ENCODE measurements at regions not wholly inside any gene's neighbourhood (a gene's known extent, or its start where the extent isn't known, plus 50 kb on each side); places are given as distances from the start of the nearest gene placed in this dataset.

DNA sequence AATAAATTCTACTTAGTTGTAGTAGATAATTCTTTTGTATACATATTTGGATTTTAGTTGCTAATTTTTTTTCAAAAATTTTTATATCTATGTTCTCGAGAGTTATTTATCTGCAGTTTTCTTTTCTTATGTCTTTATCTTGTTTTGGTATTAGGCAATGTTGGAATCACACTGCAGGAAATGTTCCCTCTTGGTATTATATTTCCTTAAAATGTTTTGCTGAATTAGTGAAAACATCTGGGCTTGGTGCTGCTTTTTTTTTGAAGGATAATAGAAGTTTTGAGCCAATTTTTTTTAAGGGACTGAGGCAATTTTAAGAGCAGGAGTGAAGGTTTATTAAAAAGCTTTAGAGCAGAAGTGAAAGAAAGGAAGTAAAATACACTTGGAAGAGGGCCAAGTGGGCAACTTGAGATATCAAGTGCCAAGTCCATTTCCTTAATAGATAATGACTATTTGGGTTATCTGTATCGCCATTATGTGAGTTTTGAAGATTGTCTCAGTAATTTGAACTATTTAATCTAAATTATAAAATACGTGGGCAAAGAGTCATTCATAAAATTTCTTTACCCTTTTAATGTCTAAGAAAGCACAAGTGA is 1390.1 kb upstream of the CDH8 start:
- H3K4me1 ChIP-seq (ENCODE audit: control insufficient read depth, low read length) = no peaks in the 10 kb centered on the region
- no peaks in the 10 kb centered on the region for H3K9me2 ChIP-seq (replicated peaks; ENCODE audit: control insufficient read depth, low read length)
- no peaks in the 10 kb centered on the region for H3K36me3 ChIP-seq (ENCODE audit: control insufficient read depth, low read length)
- H3K4me3 ChIP-seq (ENCODE audit: low read length) = no peak overlapping the region
- no peaks in the 10 kb centered on the region for H3K27me3 ChIP-seq (ENCODE audit: control insufficient read depth, low read length)
- no peaks in the 10 kb centered on the region for H3K9me3 ChIP-seq (ENCODE audit: control insufficient read depth, insufficient read depth, low read length)
- no peaks in the 10 kb centered on the region for H3F3A ChIP-seq (ENCODE audit: control insufficient read depth, insufficient read depth)
- H3K79me2 ChIP-seq (ENCODE audit: control insufficient read depth, low read length) = no peaks in the 10 kb centered on the region
- no peaks in the 10 kb centered on the region for H4K20me1 ChIP-seq (ENCODE audit: control insufficient read depth, insufficient read depth, low read depth, low read length)
- no peak overlapping the region for H3K27ac ChIP-seq (ENCODE audit: low read depth, low read length)
- H3K4me2 ChIP-seq (ENCODE audit: low read length) = no peak overlapping the region
- TF ChIP-seq EZH2phosphoT487 (IDR thresholded peaks at IDR 0.05; ENCODE audit: borderline replicate concordance, low read length) = no peak
- no peak for TF ChIP-seq CTCF (IDR thresholded peaks at IDR 0.05; ENCODE audit: low read depth, low read length, poor library complexity, severe bottlenecking)

- no peaks in the 10 kb centered on the region for H3K9me3 ChIP-seq (ENCODE audit: control insufficient read depth, insufficient read depth, low read length)
- no peaks in the 10 kb centered on the region for H3K4me1 ChIP-seq (ENCODE audit: control insufficient read depth, low read length)
- no peaks in the 10 kb centered on the region for H3K9me2 ChIP-seq (replicated peaks; ENCODE audit: control insufficient read depth, low read length)
- no peak overlapping the region for H3K4me3 ChIP-seq (ENCODE audit: low read length)
- TF ChIP-seq CTCF (IDR thresholded peaks at IDR 0.05; ENCODE audit: low read depth, low read length, poor library complexity, severe bottlenecking) (no peak), EZH2phosphoT487 (IDR thresholded peaks at IDR 0.05; ENCODE audit: borderline replicate concordance, low read length) (no peak)
- no peak overlapping the region for H3K4me2 ChIP-seq (ENCODE audit: low read length)
- no peaks in the 10 kb centered on the region for H3K36me3 ChIP-seq (ENCODE audit: control insufficient read depth, low read length)
- H4K20me1 ChIP-seq (ENCODE audit: control insufficient read depth, insufficient read depth, low read depth, low read length) = no peaks in the 10 kb centered on the region
- H3K27me3 ChIP-seq (ENCODE audit: control insufficient read depth, low read length) = no peaks in the 10 kb centered on the region
- no peaks in the 10 kb centered on the region for H3F3A ChIP-seq (ENCODE audit: control insufficient read depth, insufficient read depth)
- H3K79me2 ChIP-seq (ENCODE audit: control insufficient read depth, low read length) = no peaks in the 10 kb centered on the region
- H3K27ac ChIP-seq (ENCODE audit: low read depth, low read length) = no peak overlapping the region
Measured at GRCh38 chr16:63422715-63423114, 1386.5 kb upstream of the CDH8 start.

DNA sequence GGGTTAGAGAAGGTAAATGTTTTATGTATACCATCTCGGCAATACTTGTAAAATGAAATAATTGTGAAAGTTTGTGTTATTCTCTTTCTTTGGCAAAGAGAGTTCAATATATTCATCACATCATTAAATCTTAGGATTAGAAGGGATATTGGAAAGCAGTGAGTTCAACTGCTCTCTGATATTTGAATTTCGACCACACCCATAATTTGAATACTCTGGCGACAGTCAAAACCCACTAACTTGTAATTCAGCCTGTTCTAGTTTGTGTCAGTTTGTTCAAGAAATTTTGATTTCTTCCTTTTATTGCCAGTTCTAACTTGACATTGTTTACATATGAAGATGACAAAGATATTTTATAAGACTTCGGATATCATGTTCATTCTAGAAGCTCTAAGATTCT is 1380.5 kb upstream of the CDH8 start:
- Histone ChIP-seq H3F3A (ENCODE audit: control insufficient read depth, insufficient read depth) (no peaks in the 10 kb centered on the region), H3K36me3 (ENCODE audit: control insufficient read depth, low read length) (no peaks in the 10 kb centered on the region), H3K4me3 (ENCODE audit: low read length) (no peak overlapping the region), H3K27ac (ENCODE audit: low read depth, low read length) (no peak overlapping the region), H3K9me3 (ENCODE audit: control insufficient read depth, insufficient read depth, low read length) (no peaks in the 10 kb centered on the region), H3K4me2 (ENCODE audit: low read length) (no peak overlapping the region), H3K4me1 (ENCODE audit: control insufficient read depth, low read length) (no peaks in the 10 kb centered on the region), H3K27me3 (ENCODE audit: control insufficient read depth, low read length) (no peaks in the 10 kb centered on the region), H3K79me2 (ENCODE audit: control insufficient read depth, low read length) (no peaks in the 10 kb centered on the region), H4K20me1 (ENCODE audit: control insufficient read depth, insufficient read depth, low read depth, low read length) (no peaks in the 10 kb centered on the region), H3K9me2 (replicated peaks; ENCODE audit: control insufficient read depth, low read length) (no peaks in the 10 kb centered on the region)
- no peak for TF ChIP-seq EZH2phosphoT487 (IDR thresholded peaks at IDR 0.05; ENCODE audit: borderline replicate concordance, low read length)

- no peaks in the 10 kb centered on the region for H3K27me3 ChIP-seq (ENCODE audit: control insufficient read depth, low read length)
- H3K4me3 ChIP-seq (ENCODE audit: low read length) = no peak overlapping the region
- no peaks in the 10 kb centered on the region for H3K4me1 ChIP-seq (ENCODE audit: control insufficient read depth, low read length)
- H3K79me2 ChIP-seq (ENCODE audit: control insufficient read depth, low read length) = no peaks in the 10 kb centered on the region
- no peaks in the 10 kb centered on the region for H3K9me3 ChIP-seq (ENCODE audit: control insufficient read depth, insufficient read depth, low read length)
- no peak overlapping the region for H3K4me2 ChIP-seq (ENCODE audit: low read length)
- H3F3A ChIP-seq (ENCODE audit: control insufficient read depth, insufficient read depth) = no peaks in the 10 kb centered on the region
- H4K20me1 ChIP-seq (ENCODE audit: control insufficient read depth, insufficient read depth, low read depth, low read length) = no peaks in the 10 kb centered on the region
- no peaks in the 10 kb centered on the region for H3K9me2 ChIP-seq (replicated peaks; ENCODE audit: control insufficient read depth, low read length)
- H3K27ac ChIP-seq (ENCODE audit: low read depth, low read length) = no peak overlapping the region
- no peaks in the 10 kb centered on the region for H3K36me3 ChIP-seq (ENCODE audit: control insufficient read depth, low read length)
- TF ChIP-seq CTCF (IDR thresholded peaks at IDR 0.05; ENCODE audit: low read depth, low read length, poor library complexity, severe bottlenecking) = no peak
- no peak for TF ChIP-seq EZH2phosphoT487 (IDR thresholded peaks at IDR 0.05; ENCODE audit: borderline replicate concordance, low read length)
Measured at GRCh38 chr16:63415014-63415413, 1378.8 kb upstream of the CDH8 start.

Data from DOHH2 (cell line).